GM18870 (cell line): ENCODE measurements at regions not wholly inside any gene's neighbourhood (a gene's known extent, or its start where the extent isn't known, plus 50 kb on each side); places are given as distances from the start of the nearest gene placed in this dataset.

Experiments used
- ATAC-seq: cut with Tn5 transposase; IDR thresholded peaks from one replicate; pipeline ENCODE4 v1.9.1; 2021; ENCODE audit warnings: moderate library complexity; ENCODE audit not compliant: unreplicated experiment

GRCh38 chr5:29779141-29779540, 1414.3 kb upstream of the CDH6 start:
- ATAC-seq, result no peak

- ATAC-seq, result no peak
These were observed 1416.1 kb upstream of the CDH6 start for GRCh38 chr5:29777373-29777772.

GRCh38 chr5:29770936-29771335, 1422.5 kb upstream of the CDH6 start:
- no peak for ATAC-seq

GRCh38 chr5:29769474-29769873, 1424.0 kb upstream of the CDH6 start:
- no peak for ATAC-seq

GRCh38 chr5:29758986-29759421, 1434.5 kb upstream of the CDH6 start:
- no peak for ATAC-seq

GRCh38 chr5:29750453-29750852, 1443.0 kb upstream of the CDH6 start:
- ATAC-seq, result no peak

- ATAC-seq, result no peak
These were observed 1448.9 kb upstream of the CDH6 start for GRCh38 chr5:29744618-29745017.

- ATAC-seq, result no peak
These were observed 1472.5 kb upstream of the CDH6 start for GRCh38 chr5:29720954-29721353.

- ATAC-seq, result no peak
These were observed 1474.3 kb upstream of the CDH6 start for GRCh38 chr5:29719171-29719570.

GRCh38 chr5:29715167-29715566, 1478.3 kb upstream of the CDH6 start:
- ATAC-seq, result no peak

GRCh38 chr5:29702875-29703274, 1490.6 kb upstream of the CDH6 start:
- no peak for ATAC-seq

GRCh38 chr5:29701600-29701999, 1491.9 kb upstream of the CDH6 start:
- ATAC-seq, result no peak

- ATAC-seq, result no peak
These were observed 1495.6 kb upstream of the CDH6 start for GRCh38 chr5:29697785-29698414.

GRCh38 chr5:29697278-29697677, 1496.2 kb upstream of the CDH6 start:
- no peak for ATAC-seq

- ATAC-seq, result no peak
These were observed 1520.8 kb upstream of the CDH6 start for GRCh38 chr5:29672678-29673077.

- ATAC-seq, result no peak
These were observed 1530.6 kb upstream of the CDH6 start for GRCh38 chr5:29662876-29663275.

- ATAC-seq, result no peak
These were observed 1538.5 kb upstream of the CDH6 start for GRCh38 chr5:29654954-29655353.

GRCh38 chr5:29649321-29649720, 1544.2 kb upstream of the CDH6 start:
- ATAC-seq, result no peak

GRCh38 chr5:29642601-29643000, 1550.9 kb upstream of the CDH6 start:
- ATAC-seq, result no peak

- no peak for ATAC-seq
These were observed 1579.3 kb upstream of the CDH6 start for GRCh38 chr5:29614206-29614605.

- no peak for ATAC-seq
These were observed 1605.2 kb upstream of the CDH6 start for GRCh38 chr5:29588236-29588635.

GRCh38 chr5:29587832-29588231, 1605.7 kb upstream of the CDH6 start:
- ATAC-seq, result no peak

GRCh38 chr5:29568028-29568427, 1625.5 kb upstream of the CDH6 start:
- ATAC-seq, result no peak
